ENCODE measurements at regions not wholly inside any gene's neighbourhood (a gene's known extent, or its start where the extent isn't known, plus 50 kb on each side); places are given as distances from the start of the nearest gene placed in this dataset.

DNA sequence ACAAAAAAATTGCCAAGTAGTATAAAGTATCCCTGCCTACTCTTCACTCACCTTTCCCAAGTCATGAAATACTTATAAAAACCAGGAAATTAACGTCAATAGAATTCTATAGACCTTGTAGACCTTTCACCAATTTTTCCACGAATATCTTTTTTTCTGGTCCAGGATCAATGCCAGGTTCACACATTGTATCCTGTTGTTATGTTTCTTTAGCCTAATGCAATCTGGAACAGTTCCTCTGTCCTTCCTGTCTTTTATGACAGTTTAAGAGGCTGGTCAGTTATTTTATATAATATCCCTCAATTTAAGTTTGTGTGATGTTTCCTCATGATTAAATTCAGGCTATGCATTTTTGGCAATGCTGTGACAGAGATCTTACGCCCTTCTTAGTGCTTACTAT is 63.2 kb upstream of the MAGI1 start:
- no peak for ATAC-seq
- TF ChIP-seq ZFP3 (CRISPR knock-in tag; IDR thresholded peaks at IDR 0.05), result no peak
- no peak for TF ChIP-seq SNAI2 (CRISPR knock-in tag; IDR thresholded peaks at IDR 0.05)
- TF ChIP-seq, protein P1, sequence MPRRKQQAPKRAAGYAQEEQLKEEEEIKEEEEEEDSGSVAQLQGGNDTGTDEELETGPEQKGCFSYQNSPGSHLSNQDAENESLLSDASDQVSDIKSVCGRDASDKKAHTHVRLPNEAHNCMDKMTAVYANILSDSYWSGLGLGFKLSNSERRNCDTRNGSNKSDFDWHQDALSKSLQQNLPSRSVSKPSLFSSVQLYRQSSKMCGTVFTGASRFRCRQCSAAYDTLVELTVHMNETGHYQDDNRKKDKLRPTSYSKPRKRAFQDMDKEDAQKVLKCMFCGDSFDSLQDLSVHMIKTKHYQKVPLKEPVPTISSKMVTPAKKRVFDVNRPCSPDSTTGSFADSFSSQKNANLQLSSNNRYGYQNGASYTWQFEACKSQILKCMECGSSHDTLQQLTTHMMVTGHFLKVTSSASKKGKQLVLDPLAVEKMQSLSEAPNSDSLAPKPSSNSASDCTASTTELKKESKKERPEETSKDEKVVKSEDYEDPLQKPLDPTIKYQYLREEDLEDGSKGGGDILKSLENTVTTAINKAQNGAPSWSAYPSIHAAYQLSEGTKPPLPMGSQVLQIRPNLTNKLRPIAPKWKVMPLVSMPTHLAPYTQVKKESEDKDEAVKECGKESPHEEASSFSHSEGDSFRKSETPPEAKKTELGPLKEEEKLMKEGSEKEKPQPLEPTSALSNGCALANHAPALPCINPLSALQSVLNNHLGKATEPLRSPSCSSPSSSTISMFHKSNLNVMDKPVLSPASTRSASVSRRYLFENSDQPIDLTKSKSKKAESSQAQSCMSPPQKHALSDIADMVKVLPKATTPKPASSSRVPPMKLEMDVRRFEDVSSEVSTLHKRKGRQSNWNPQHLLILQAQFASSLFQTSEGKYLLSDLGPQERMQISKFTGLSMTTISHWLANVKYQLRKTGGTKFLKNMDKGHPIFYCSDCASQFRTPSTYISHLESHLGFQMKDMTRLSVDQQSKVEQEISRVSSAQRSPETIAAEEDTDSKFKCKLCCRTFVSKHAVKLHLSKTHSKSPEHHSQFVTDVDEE (CRISPR knock-in tag; IDR thresholded peaks at IDR 0.05), result no peak
- no peak for TF ChIP-seq GLIS3 (CRISPR knock-in tag; IDR thresholded peaks at IDR 0.05)
- no peak for TF ChIP-seq ZNF8 (CRISPR knock-in tag; IDR thresholded peaks at IDR 0.05)
- TF ChIP-seq CSDC2 (CRISPR knock-in tag; IDR thresholded peaks at IDR 0.05), result no peak
- TF ChIP-seq, protein P2, sequence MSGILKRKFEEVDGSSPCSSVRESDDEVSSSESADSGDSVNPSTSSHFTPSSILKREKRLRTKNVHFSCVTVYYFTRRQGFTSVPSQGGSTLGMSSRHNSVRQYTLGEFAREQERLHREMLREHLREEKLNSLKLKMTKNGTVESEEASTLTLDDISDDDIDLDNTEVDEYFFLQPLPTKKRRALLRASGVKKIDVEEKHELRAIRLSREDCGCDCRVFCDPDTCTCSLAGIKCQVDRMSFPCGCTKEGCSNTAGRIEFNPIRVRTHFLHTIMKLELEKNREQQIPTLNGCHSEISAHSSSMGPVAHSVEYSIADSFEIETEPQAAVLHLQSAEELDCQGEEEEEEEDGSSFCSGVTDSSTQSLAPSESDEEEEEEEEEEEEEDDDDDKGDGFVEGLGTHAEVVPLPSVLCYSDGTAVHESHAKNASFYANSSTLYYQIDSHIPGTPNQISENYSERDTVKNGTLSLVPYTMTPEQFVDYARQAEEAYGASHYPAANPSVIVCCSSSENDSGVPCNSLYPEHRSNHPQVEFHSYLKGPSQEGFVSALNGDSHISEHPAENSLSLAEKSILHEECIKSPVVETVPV (CRISPR knock-in tag; IDR thresholded peaks at IDR 0.05), result no peak
- no peak for TF ChIP-seq OSR1 (CRISPR knock-in tag; IDR thresholded peaks at IDR 0.05)
- TF ChIP-seq, protein P3, sequence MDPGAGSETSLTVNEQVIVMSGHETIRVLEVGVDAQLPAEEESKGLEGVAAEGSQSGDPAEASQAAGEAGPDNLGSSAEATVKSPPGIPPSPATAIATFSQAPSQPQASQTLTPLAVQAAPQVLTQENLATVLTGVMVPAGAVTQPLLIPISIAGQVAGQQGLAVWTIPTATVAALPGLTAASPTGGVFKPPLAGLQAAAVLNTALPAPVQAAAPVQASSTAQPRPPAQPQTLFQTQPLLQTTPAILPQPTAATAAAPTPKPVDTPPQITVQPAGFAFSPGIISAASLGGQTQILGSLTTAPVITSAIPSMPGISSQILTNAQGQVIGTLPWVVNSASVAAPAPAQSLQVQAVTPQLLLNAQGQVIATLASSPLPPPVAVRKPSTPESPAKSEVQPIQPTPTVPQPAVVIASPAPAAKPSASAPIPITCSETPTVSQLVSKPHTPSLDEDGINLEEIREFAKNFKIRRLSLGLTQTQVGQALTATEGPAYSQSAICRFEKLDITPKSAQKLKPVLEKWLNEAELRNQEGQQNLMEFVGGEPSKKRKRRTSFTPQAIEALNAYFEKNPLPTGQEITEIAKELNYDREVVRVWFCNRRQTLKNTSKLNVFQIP (CRISPR knock-in tag; IDR thresholded peaks at IDR 0.05; ENCODE audit: borderline replicate concordance, low read depth), result no peak
- TF ChIP-seq ZNF70 (CRISPR knock-in tag; IDR thresholded peaks at IDR 0.05), result no peak
- no peak for TF ChIP-seq ZNF565 (CRISPR knock-in tag; conservative IDR thresholded peaks at IDR 0.05; ENCODE audit: low read depth)
- TF ChIP-seq RARB (CRISPR knock-in tag; IDR thresholded peaks at IDR 0.05), result no peak
- no peak for TF ChIP-seq PPARA (CRISPR knock-in tag; IDR thresholded peaks at IDR 0.05; ENCODE audit: borderline replicate concordance)
- no peak for TF ChIP-seq ZC3H10 (CRISPR knock-in tag; IDR thresholded peaks at IDR 0.05)
- TF ChIP-seq TOX (CRISPR knock-in tag; IDR thresholded peaks at IDR 0.05; ENCODE audit: borderline replicate concordance), result no peak
- TF ChIP-seq ARNTL (CRISPR knock-in tag; IDR thresholded peaks at IDR 0.05; ENCODE audit: borderline replicate concordance, low read depth), result no peak
- TF ChIP-seq, protein P4, sequence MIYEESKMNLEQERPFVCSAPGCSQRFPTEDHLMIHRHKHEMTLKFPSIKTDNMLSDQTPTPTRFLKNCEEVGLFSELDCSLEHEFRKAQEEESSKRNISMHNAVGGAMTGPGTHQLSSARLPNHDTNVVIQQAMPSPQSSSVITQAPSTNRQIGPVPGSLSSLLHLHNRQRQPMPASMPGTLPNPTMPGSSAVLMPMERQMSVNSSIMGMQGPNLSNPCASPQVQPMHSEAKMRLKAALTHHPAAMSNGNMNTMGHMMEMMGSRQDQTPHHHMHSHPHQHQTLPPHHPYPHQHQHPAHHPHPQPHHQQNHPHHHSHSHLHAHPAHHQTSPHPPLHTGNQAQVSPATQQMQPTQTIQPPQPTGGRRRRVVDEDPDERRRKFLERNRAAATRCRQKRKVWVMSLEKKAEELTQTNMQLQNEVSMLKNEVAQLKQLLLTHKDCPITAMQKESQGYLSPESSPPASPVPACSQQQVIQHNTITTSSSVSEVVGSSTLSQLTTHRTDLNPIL (CRISPR knock-in tag; IDR thresholded peaks at IDR 0.05; ENCODE audit: low read depth), result no peak

DNA sequence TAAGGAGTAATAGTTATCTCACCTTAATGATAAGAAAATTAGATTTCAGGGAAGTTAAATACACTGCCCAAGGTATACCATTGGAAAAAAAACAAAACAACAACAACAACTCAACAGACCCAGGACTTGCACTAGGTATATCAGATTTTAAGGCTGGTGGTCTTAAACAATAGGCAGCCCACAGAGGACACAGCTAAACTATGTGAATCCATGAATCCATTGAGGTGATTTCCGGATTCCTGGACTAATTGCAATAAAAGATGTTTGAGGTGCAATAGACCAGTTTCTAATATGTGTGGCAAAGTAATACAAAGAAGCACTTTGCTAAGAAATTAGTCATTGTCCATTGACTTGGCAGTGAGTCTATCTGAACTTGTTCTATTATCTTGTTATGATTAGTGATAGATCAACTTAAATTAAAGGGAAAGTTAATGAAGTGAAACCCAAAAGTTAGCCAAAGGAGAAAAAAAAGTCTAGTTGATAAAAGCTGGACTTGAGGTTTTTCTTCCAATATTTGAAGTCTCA is 60.9 kb upstream of the MAGI1 start:
- TF ChIP-seq BACH2 (CRISPR knock-in tag; IDR thresholded peaks at IDR 0.05; ENCODE audit: borderline replicate concordance) (no peak), CSDC2 (CRISPR knock-in tag; IDR thresholded peaks at IDR 0.05) (no peak), ARNTL (CRISPR knock-in tag; IDR thresholded peaks at IDR 0.05; ENCODE audit: borderline replicate concordance, low read depth) (no peak), ZNF8 (CRISPR knock-in tag; IDR thresholded peaks at IDR 0.05) (no peak), ZNF70 (CRISPR knock-in tag; IDR thresholded peaks at IDR 0.05) (no peak), ESRRG (CRISPR knock-in tag; IDR thresholded peaks at IDR 0.05) (no peak), TCF4 (CRISPR knock-in tag; IDR thresholded peaks at IDR 0.05; ENCODE audit: borderline replicate concordance) (no peak), OSR1 (CRISPR knock-in tag; IDR thresholded peaks at IDR 0.05) (no peak), TOX (CRISPR knock-in tag; IDR thresholded peaks at IDR 0.05; ENCODE audit: borderline replicate concordance) (no peak)
- TF ChIP-seq, protein P2 (CRISPR knock-in tag; IDR thresholded peaks at IDR 0.05), result no peak
- TF ChIP-seq, protein P1 (CRISPR knock-in tag; IDR thresholded peaks at IDR 0.05), result no peak
- TF ChIP-seq, protein P5, sequence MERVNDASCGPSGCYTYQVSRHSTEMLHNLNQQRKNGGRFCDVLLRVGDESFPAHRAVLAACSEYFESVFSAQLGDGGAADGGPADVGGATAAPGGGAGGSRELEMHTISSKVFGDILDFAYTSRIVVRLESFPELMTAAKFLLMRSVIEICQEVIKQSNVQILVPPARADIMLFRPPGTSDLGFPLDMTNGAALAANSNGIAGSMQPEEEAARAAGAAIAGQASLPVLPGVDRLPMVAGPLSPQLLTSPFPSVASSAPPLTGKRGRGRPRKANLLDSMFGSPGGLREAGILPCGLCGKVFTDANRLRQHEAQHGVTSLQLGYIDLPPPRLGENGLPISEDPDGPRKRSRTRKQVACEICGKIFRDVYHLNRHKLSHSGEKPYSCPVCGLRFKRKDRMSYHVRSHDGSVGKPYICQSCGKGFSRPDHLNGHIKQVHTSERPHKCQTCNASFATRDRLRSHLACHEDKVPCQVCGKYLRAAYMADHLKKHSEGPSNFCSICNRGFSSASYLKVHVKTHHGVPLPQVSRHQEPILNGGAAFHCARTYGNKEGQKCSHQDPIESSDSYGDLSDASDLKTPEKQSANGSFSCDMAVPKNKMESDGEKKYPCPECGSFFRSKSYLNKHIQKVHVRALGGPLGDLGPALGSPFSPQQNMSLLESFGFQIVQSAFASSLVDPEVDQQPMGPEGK (CRISPR knock-in tag; IDR thresholded peaks at IDR 0.05; ENCODE audit: borderline replicate concordance), result no peak
- no peak for ATAC-seq
